Mesenchymal stem cell (in vitro differentiated cells and primary cell): ENCODE measurements at regions not wholly inside any gene's neighbourhood (a gene's known extent, or its start where the extent isn't known, plus 50 kb on each side); places are given as distances from the start of the nearest gene placed in this dataset.

Source experiments
- DNase-seq: peaks from one replicate; pipeline ENCODE4 v3.0.0-alpha.2; 2013
- H2AFZ ChIP-seq: one replicate; pipeline ENCODE4 v1.6.1; 2013; ENCODE audit warnings: low read depth, mild to moderate bottlenecking, control low read depth, inconsistent platforms, low read length, moderate library complexity
- H2AK5ac ChIP-seq: 2 replicates; pipeline ENCODE4 v1.6.1; 2013; ENCODE audit warnings: low read length, moderate library complexity, mild to moderate bottlenecking, inconsistent platforms; ENCODE audit not compliant: severe bottlenecking
- H2BK120ac ChIP-seq: one replicate; pipeline ENCODE4 v1.6.1; 2013; ENCODE audit warnings: low read depth, mild to moderate bottlenecking, inconsistent platforms, low read length, moderate library complexity
- H2BK12ac ChIP-seq, 2 experiments: one replicate each; pipeline ENCODE4 v1.6.1; 2013; ENCODE audit warnings: inconsistent platforms in 2 of 2, low read length in 2 of 2, mild to moderate bottlenecking in 2 of 2, moderate library complexity in 2 of 2, control low read depth in 1 of 2
- H2BK15ac ChIP-seq: one replicate; pipeline ENCODE4 v1.6.1; 2013; ENCODE audit warnings: mild to moderate bottlenecking, low read depth, inconsistent platforms; ENCODE audit not compliant: poor library complexity, severe bottlenecking
- H2BK5ac ChIP-seq: 2 replicates; pipeline ENCODE4 v1.6.1; 2013; ENCODE audit warnings: low read depth, mild to moderate bottlenecking, low read length, control low read depth, inconsistent platforms; ENCODE audit not compliant: poor library complexity, severe bottlenecking
- H3K14ac ChIP-seq, 2 experiments: one replicate each; pipeline ENCODE4 v1.6.1; 2013; ENCODE audit warnings: inconsistent platforms in 2 of 2, low read length in 2 of 2, control low read depth in 1 of 2, mild to moderate bottlenecking in 1 of 2, moderate library complexity in 1 of 2
- H3K18ac ChIP-seq, 2 experiments: one replicate each; pipeline ENCODE4 v1.6.1; 2013; ENCODE audit warnings: inconsistent platforms in 2 of 2, low read length in 2 of 2, control low read depth in 1 of 2, low read depth in 1 of 2, mild to moderate bottlenecking in 1 of 2
- H3K23ac ChIP-seq, 2 experiments: one replicate each; pipeline ENCODE4 v1.6.1; 2013; ENCODE audit warnings: inconsistent platforms in 2 of 2, low read length in 2 of 2, mild to moderate bottlenecking in 2 of 2, moderate library complexity in 2 of 2, control low read depth in 1 of 2
- H3K27ac ChIP-seq: 2 replicates; pipeline ENCODE4 v1.5.1; 2013; ENCODE audit warnings: mild to moderate bottlenecking, moderate library complexity, low read length, control low read depth, inconsistent platforms; ENCODE audit not compliant: poor library complexity, severe bottlenecking
- H3K27me3 ChIP-seq, 2 experiments: 2 replicates each; pipeline versions ENCODE4 v1.6.1 to v1.7.0; 2013; ENCODE audit warnings: low read length in 2 of 2, mild to moderate bottlenecking in 2 of 2, moderate library complexity in 2 of 2, control low read depth in 1 of 2, inconsistent platforms in 1 of 2; ENCODE audit not compliant: control insufficient read depth in 1 of 2, insufficient read depth in 1 of 2
- H3K36me3 ChIP-seq, 2 experiments: 2 replicates each; pipeline versions ENCODE4 v1.6.1 to v1.7.0; 2013; ENCODE audit warnings: low read length in 2 of 2, control low read depth in 1 of 2, inconsistent platforms in 1 of 2, low read depth in 1 of 2, mild to moderate bottlenecking in 1 of 2; ENCODE audit not compliant: insufficient read depth in 2 of 2, control insufficient read depth in 1 of 2
- H3K4ac ChIP-seq, 2 experiments: one replicate each; pipeline ENCODE4 v1.6.1; 2013; ENCODE audit warnings: inconsistent platforms in 2 of 2, low read length in 2 of 2, mild to moderate bottlenecking in 2 of 2, moderate library complexity in 2 of 2, control low read depth in 1 of 2, low read depth in 1 of 2
- H3K4me1 ChIP-seq: 2 replicates; pipeline ENCODE4 v1.6.1; 2013; ENCODE audit warnings: low read depth, low read length, control low read depth; ENCODE audit not compliant: control insufficient read depth, insufficient read depth
- H3K4me2 ChIP-seq: 2 replicates; pipeline ENCODE4 v1.6.1; 2013; ENCODE audit warnings: low read length, mild to moderate bottlenecking, inconsistent platforms; ENCODE audit not compliant: poor library complexity, severe bottlenecking
- H3K4me3 ChIP-seq, 2 experiments: 2 replicates each; pipeline versions ENCODE4 v1.5.1 to v1.7.0; 2013; ENCODE audit warnings: low read length in 2 of 2, mild to moderate bottlenecking in 2 of 2, control low read depth in 1 of 2, low read depth in 1 of 2; ENCODE audit not compliant: insufficient read depth in 1 of 2
- H3K79me1 ChIP-seq: replicated peaks from 2 replicates; pipeline ENCODE4 v1.6.1; 2013; ENCODE audit warnings: mild to moderate bottlenecking, control low read depth, low read length, inconsistent platforms; ENCODE audit not compliant: poor library complexity, severe bottlenecking
- H3K9ac ChIP-seq: 2 replicates; pipeline ENCODE4 v1.7.0; 2013; ENCODE audit warnings: mild to moderate bottlenecking, low read length, moderate library complexity
- H3K9me3 ChIP-seq: 2 replicates; pipeline ENCODE4 v1.7.0; 2013; ENCODE audit warnings: mild to moderate bottlenecking, low read length; ENCODE audit not compliant: control insufficient read depth
- H4K8ac ChIP-seq: one replicate; pipeline ENCODE4 v1.6.1; 2013; ENCODE audit warnings: inconsistent platforms, mild to moderate bottlenecking, low read length, moderate library complexity
- H4K91ac ChIP-seq: one replicate; pipeline ENCODE4 v1.6.1; 2013; ENCODE audit warnings: mild to moderate bottlenecking, low read length, inconsistent platforms
- WGBS: methylation state at CpG from one replicate; pipeline ENCODE4 v1.1.7; 2013; ENCODE audit warnings: mixed read lengths; 5-methylcytosine and 5-hydroxymethylcytosine counted together

DNA sequence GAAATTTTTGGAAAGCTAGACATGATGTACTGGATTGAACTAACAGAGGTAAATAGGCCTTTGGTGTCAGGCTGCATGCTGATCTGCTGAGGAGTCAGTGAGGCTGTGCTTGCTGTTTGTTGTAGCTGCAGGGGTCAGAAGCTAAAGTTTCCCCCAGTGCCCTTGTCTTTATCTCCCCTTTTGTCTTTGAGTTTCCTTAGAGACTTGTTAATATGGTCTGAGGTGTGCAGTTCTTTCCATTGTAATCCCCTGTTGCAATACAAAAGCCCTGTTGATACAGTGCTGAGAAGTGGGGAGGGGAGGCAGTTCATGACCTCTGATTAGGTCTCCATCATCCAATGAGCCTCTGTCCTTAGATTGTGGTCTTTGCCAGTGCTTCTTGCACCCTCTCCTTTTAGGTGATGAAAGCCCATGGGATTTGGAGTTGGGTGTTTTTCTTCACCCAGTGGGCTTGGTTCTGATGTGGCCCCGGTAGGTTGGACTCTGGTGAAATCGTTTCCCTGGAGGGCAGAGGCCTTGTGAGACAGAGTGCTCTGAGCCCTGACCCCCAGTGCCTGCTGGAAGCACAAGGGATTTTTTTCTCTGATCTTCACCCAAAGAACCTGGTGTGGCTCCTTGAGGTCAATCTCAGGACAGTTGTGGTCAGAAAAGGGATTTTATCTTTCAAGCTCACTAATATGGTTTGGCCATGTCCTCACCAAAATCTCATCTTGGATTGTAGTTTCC lies 163.1 kb downstream of the TMEM18 start:
- H4K8ac ChIP-seq: no peak overlapping the region
- H2BK120ac ChIP-seq: no peak overlapping the region
- no peaks in the 10 kb centered on the region for H3K79me1 ChIP-seq
- H4K91ac ChIP-seq: no peak overlapping the region
- no peak overlapping the region for H3K4ac ChIP-seq
- no peak overlapping the region for H3K27ac ChIP-seq
- no peak overlapping the region for H3K23ac ChIP-seq
- no peak overlapping the region for H2BK15ac ChIP-seq
- H2BK12ac ChIP-seq: no peak overlapping the region
- no peak overlapping the region for H2AFZ ChIP-seq
- H3K4me1 ChIP-seq: no peaks in the 10 kb centered on the region
- no peak overlapping the region for H3K4me3 ChIP-seq
- H3K27me3 ChIP-seq: no peaks in the 10 kb centered on the region
- H3K9me3 ChIP-seq: peaks cover 12% of the 10 kb centered on the region
- WGBS: 76% methylated on average over 2 of the region's 2 CpGs
- H3K4me2 ChIP-seq: no peak overlapping the region
- H3K9ac ChIP-seq: no peak overlapping the region
- H3K14ac ChIP-seq: no peak overlapping the region
- H3K18ac ChIP-seq: no peak overlapping the region
- DNase-seq: no peak
- no peak overlapping the region for H2AK5ac ChIP-seq
- no peak overlapping the region for H2BK5ac ChIP-seq
- no peaks in the 10 kb centered on the region for H3K36me3 ChIP-seq

DNA sequence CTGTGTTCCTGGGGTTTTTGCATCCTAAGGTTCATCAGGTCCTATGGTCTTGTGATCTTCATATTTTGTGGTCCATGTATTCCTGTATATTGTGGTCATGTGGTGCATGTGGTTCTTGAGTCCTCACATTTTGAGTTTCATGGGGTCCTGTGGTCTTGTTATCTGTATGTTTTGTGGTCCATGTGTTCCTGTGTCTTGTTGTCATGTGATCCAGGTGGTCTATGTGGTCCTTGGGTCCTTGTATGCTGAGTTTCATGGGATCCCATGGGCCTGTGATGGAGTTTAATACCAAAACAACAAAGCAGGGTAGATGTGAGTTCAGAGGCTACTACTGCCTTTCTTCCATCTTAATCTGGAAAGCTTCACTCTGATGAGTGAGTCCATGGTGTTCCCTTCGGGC lies 166.4 kb downstream of the TMEM18 start:
- no peak overlapping the region for H3K23ac ChIP-seq
- H2BK5ac ChIP-seq: no peak overlapping the region
- no peak overlapping the region for H4K91ac ChIP-seq
- H3K4me2 ChIP-seq: no peak overlapping the region
- H2BK15ac ChIP-seq: no peak overlapping the region
- H3K9me3 ChIP-seq: peaks cover 12% of the 10 kb centered on the region
- H2BK120ac ChIP-seq: no peak overlapping the region
- no peak overlapping the region for H3K4ac ChIP-seq
- H3K18ac ChIP-seq: no peak overlapping the region
- H3K4me1 ChIP-seq: peaks cover under 1% of the 10 kb centered on the region
- DNase-seq: no peak
- H3K27me3 ChIP-seq: no peaks in the 10 kb centered on the region
- 36% methylated on average over 1 of the region's 1 CpG for WGBS
- H3K9ac ChIP-seq: no peak overlapping the region
- H2BK12ac ChIP-seq: no peak overlapping the region
- no peak overlapping the region for H3K14ac ChIP-seq
- no peaks in the 10 kb centered on the region for H3K79me1 ChIP-seq
- no peak overlapping the region for H2AFZ ChIP-seq
- H4K8ac ChIP-seq: no peak overlapping the region
- no peak overlapping the region for H2AK5ac ChIP-seq
- H3K4me3 ChIP-seq: no peak overlapping the region
- no peaks in the 10 kb centered on the region for H3K36me3 ChIP-seq
- no peak overlapping the region for H3K27ac ChIP-seq

DNA sequence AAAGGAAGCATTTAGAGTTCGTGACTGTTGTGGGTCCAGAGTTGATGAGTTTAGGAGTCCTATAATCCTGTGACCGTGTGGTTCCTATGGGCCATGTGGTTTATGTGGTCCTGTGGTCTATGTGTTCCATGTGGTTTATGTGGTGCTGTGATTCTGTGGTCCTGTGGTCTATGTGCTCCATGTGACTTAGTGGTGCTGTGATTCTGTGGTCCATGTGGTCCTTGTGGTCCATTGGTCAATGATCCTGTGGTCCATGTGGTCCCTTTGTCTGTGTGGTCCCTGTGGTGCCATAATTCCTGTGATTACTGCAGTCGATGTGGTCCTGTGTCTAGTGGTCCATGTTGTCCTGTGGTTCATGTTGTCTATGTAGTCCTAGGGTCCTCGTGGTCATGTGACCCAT lies 167.3 kb downstream of the TMEM18 start:
- no peak overlapping the region for H3K18ac ChIP-seq
- H3K4me2 ChIP-seq: no peak overlapping the region

GRCh38 chr2:508121-508520 lies 169.1 kb downstream of the TMEM18 start:
- Histone ChIP-seq H2BK120ac (no peak overlapping the region), H2AK5ac (no peak overlapping the region), H3K9me3 (peaks cover 12% of the 10 kb centered on the region), H3K4me3 (no peak overlapping the region), H3K4me1 (peaks cover 1% of the 10 kb centered on the region), H3K27ac (no peak overlapping the region), H2BK12ac (no peak overlapping the region), H2AFZ (no peak overlapping the region), H2BK5ac (no peak overlapping the region), H3K14ac (no peak overlapping the region), H3K18ac (no peak overlapping the region), H3K23ac (no peak overlapping the region), H3K4me2 (no peak overlapping the region), H3K27me3 (no peaks in the 10 kb centered on the region), H3K4ac (no peak overlapping the region), H3K9ac (no peak overlapping the region), H4K91ac (no peak overlapping the region), H3K79me1 (no peaks in the 10 kb centered on the region), H4K8ac (no peak overlapping the region), H2BK15ac (no peak overlapping the region), H3K36me3 (no peaks in the 10 kb centered on the region)
- whole genome bisulfite sequencing: 51% methylated on average over 4 of the region's 4 CpGs
- no peak for DNase-seq

More for the DNA sequence above, 167.3 kb downstream of the TMEM18 start:
- Histone ChIP-seq H3K4me3 (no peak overlapping the region), H2AK5ac (no peak overlapping the region), H3K9ac (no peak overlapping the region), H3K4me1 (peaks cover 1% of the 10 kb centered on the region), H2BK12ac (no peak overlapping the region), H3K27ac (no peak overlapping the region), H3K23ac (no peak overlapping the region), H2BK120ac (no peak overlapping the region), H4K91ac (no peak overlapping the region), H4K8ac (no peak overlapping the region), H2BK15ac (no peak overlapping the region), H3K36me3 (no peaks in the 10 kb centered on the region), H2BK5ac (no peak overlapping the region), H3K79me1 (no peaks in the 10 kb centered on the region), H2AFZ (no peak overlapping the region), H3K9me3 (peaks cover 12% of the 10 kb centered on the region), H3K27me3 (no peaks in the 10 kb centered on the region), H3K4ac (no peak overlapping the region), H3K14ac (no peak overlapping the region)
- no peak for DNase-seq
- 51% methylated on average over 4 of the region's 4 CpGs for WGBS
